ENCODE measurements at regions not wholly inside any gene's neighbourhood (a gene's known extent, or its start where the extent isn't known, plus 50 kb on each side); places are given as distances from the start of the nearest gene placed in this dataset.

- no peaks in the 10 kb centered on the region for H3K36me3 ChIP-seq (ENCODE audit: control insufficient read depth, insufficient read depth, low read length)
- TF ChIP-seq EZH2 (IDR thresholded peaks at IDR 0.05; ENCODE audit: low read length, missing control alignments) (no peak), CTCF (conservative IDR thresholded peaks at IDR 0.05 in 1 of 2, IDR thresholded peaks at IDR 0.05 in 1 of 2; ENCODE audit: low read depth in 1 of 2, low read length in 2 of 2) (no peak)
- no peaks in the 10 kb centered on the region for H3K27me3 ChIP-seq (ENCODE audit: control insufficient read depth, insufficient read depth, low read length)
- no peak overlapping the region for H3K4me2 ChIP-seq (ENCODE audit: extremely low read depth, insufficient read depth, low read length)
- no peaks in the 10 kb centered on the region for H4K20me1 ChIP-seq (ENCODE audit: control insufficient read depth, extremely low read depth, insufficient read depth, low read length)
- H3K4me3 ChIP-seq (replicated peaks in 1 of 4; ENCODE audit: control extremely low read depth in 1 of 4, insufficient read depth in 1 of 4, low read depth in 3 of 4, low read length in 4 of 4), result no peak overlapping the region
- no peak overlapping the region for H3K27ac ChIP-seq (ENCODE audit: insufficient read depth, low read length)
- H3K79me2 ChIP-seq (ENCODE audit: control insufficient read depth, insufficient read depth, low read length), result no peaks in the 10 kb centered on the region
- H2AFZ ChIP-seq (ENCODE audit: low read length), result no peak overlapping the region
- H3K9me3 ChIP-seq (ENCODE audit: control insufficient read depth, insufficient read depth, low read depth, low read length), result no peaks in the 10 kb centered on the region
- H3K4me1 ChIP-seq (ENCODE audit: control insufficient read depth, extremely low read depth, insufficient read depth, low read length), result no peaks in the 10 kb centered on the region
- H3K9ac ChIP-seq (ENCODE audit: insufficient read depth, low read length), result no peak overlapping the region
- no peak for DNase-seq (ENCODE audit: low read depth in 2 of 2)
Observed at GRCh38 chr7:110027385-110027784, 1063.5 kb upstream of the LRRN3 start.

- Histone ChIP-seq H4K20me1 (ENCODE audit: control insufficient read depth, extremely low read depth, insufficient read depth, low read length) (no peaks in the 10 kb centered on the region), H3K36me3 (ENCODE audit: control insufficient read depth, insufficient read depth, low read length) (no peaks in the 10 kb centered on the region), H3K4me1 (ENCODE audit: control insufficient read depth, extremely low read depth, insufficient read depth, low read length) (no peaks in the 10 kb centered on the region), H3K4me3 (replicated peaks in 1 of 4; ENCODE audit: control extremely low read depth in 1 of 4, insufficient read depth in 1 of 4, low read depth in 3 of 4, low read length in 4 of 4) (no peak overlapping the region), H2AFZ (ENCODE audit: low read length) (no peak overlapping the region), H3K79me2 (ENCODE audit: control insufficient read depth, insufficient read depth, low read length) (no peaks in the 10 kb centered on the region), H3K9me3 (ENCODE audit: control insufficient read depth, insufficient read depth, low read depth, low read length) (no peaks in the 10 kb centered on the region), H3K27me3 (ENCODE audit: control insufficient read depth, insufficient read depth, low read length) (no peaks in the 10 kb centered on the region), H3K27ac (ENCODE audit: insufficient read depth, low read length) (no peak overlapping the region), H3K9ac (ENCODE audit: insufficient read depth, low read length) (no peak overlapping the region), H3K4me2 (ENCODE audit: extremely low read depth, insufficient read depth, low read length) (no peak overlapping the region)
- no peak for TF ChIP-seq EZH2 (IDR thresholded peaks at IDR 0.05; ENCODE audit: low read length, missing control alignments)
- no peak for TF ChIP-seq CTCF (conservative IDR thresholded peaks at IDR 0.05 in 1 of 2, IDR thresholded peaks at IDR 0.05 in 1 of 2; ENCODE audit: low read depth in 1 of 2, low read length in 2 of 2)
- DNase-seq (ENCODE audit: low read depth in 2 of 2), result peak in 1 of 2 donors; percentile 4
Observed at GRCh38 chr7:110043519-110043918, 1047.4 kb upstream of the LRRN3 start.

DNA sequence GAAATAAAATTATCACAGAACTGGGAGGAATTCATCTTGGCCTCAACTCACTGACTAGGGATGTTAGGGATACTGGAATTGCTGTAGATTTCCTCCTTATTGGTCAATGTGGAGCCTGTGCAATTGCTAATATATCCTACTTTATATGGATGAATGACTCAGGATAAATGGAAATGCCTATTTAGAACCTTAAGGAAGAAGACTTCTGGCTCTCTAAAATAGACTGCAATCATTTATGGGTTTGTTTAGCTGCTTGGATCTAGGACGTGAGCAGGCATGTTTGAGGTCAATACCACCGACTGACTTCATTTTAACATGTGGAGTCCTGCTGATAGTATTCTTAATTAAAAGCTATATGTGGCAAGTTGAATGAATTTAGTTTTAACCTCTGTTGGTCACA is 1040.1 kb upstream of the LRRN3 start:
- no peak overlapping the region for H3K4me2 ChIP-seq (ENCODE audit: extremely low read depth, insufficient read depth, low read length)
- no peak overlapping the region for H2AFZ ChIP-seq (ENCODE audit: low read length)
- no peaks in the 10 kb centered on the region for H3K27me3 ChIP-seq (ENCODE audit: control insufficient read depth, insufficient read depth, low read length)
- H3K4me1 ChIP-seq (ENCODE audit: control insufficient read depth, extremely low read depth, insufficient read depth, low read length), result no peaks in the 10 kb centered on the region
- TF ChIP-seq EZH2 (IDR thresholded peaks at IDR 0.05; ENCODE audit: low read length, missing control alignments) (no peak), CTCF (conservative IDR thresholded peaks at IDR 0.05 in 1 of 2, IDR thresholded peaks at IDR 0.05 in 1 of 2; ENCODE audit: low read depth in 1 of 2, low read length in 2 of 2) (no peak)
- no peak for DNase-seq (ENCODE audit: low read depth in 2 of 2)
- H3K27ac ChIP-seq (ENCODE audit: insufficient read depth, low read length), result no peak overlapping the region
- no peak overlapping the region for H3K9ac ChIP-seq (ENCODE audit: insufficient read depth, low read length)
- H3K36me3 ChIP-seq (ENCODE audit: control insufficient read depth, insufficient read depth, low read length), result no peaks in the 10 kb centered on the region
- no peaks in the 10 kb centered on the region for H4K20me1 ChIP-seq (ENCODE audit: control insufficient read depth, extremely low read depth, insufficient read depth, low read length)
- H3K4me3 ChIP-seq (replicated peaks in 1 of 4; ENCODE audit: control extremely low read depth in 1 of 4, insufficient read depth in 1 of 4, low read depth in 3 of 4, low read length in 4 of 4), result no peak overlapping the region
- no peaks in the 10 kb centered on the region for H3K79me2 ChIP-seq (ENCODE audit: control insufficient read depth, insufficient read depth, low read length)
- no peaks in the 10 kb centered on the region for H3K9me3 ChIP-seq (ENCODE audit: control insufficient read depth, insufficient read depth, low read depth, low read length)

Data from fibroblast of lung (primary cell).